BLaER1 (cell line): ENCODE measurements at regions not wholly inside any gene's neighbourhood (a gene's known extent, or its start where the extent isn't known, plus 50 kb on each side); places are given as distances from the start of the nearest gene placed in this dataset.

ENCODE experiments used
- H3K27ac ChIP-seq: shearing (Covaris generic); formaldehyde crosslinking; 2 replicates; pipeline ENCODE4 v1.8.1; 2022
- H3K27me3 ChIP-seq: shearing (Covaris generic); formaldehyde crosslinking; 2 replicates; pipeline ENCODE4 v1.8.1; 2022
- H3K36me3 ChIP-seq: shearing (Covaris generic); formaldehyde crosslinking; 2 replicates; pipeline ENCODE4 v1.8.1; 2022
- H3K4me1 ChIP-seq: shearing (Covaris generic); formaldehyde crosslinking; 2 replicates; pipeline ENCODE4 v1.8.1; 2022
- H3K4me2 ChIP-seq: shearing (Covaris generic); formaldehyde crosslinking; 2 replicates; pipeline ENCODE4 v1.8.1; 2022
- H3K4me3 ChIP-seq: shearing (Covaris generic); formaldehyde crosslinking; 2 replicates; pipeline ENCODE4 v1.8.1; 2022
- H3K9ac ChIP-seq: shearing (Covaris generic); formaldehyde crosslinking; 2 replicates; pipeline ENCODE4 v1.8.1; 2022
- H3K9me3 ChIP-seq: shearing (Covaris generic); formaldehyde crosslinking; 2 replicates; pipeline ENCODE4 v1.8.1; 2022
- H4K20me1 ChIP-seq: shearing (Covaris generic); formaldehyde crosslinking; 2 replicates; pipeline ENCODE4 v1.8.1; 2022
- Cebpa-rat ChIP-seq: shearing (Covaris generic); IDR thresholded peaks from 2 replicates; pipeline ENCODE4 v1.8.1; 2022

- no peaks in the 10 kb centered on the region for H3K4me1 ChIP-seq
- no peaks in the 10 kb centered on the region for H3K9me3 ChIP-seq
- H4K20me1 ChIP-seq: no peaks in the 10 kb centered on the region
- H3K36me3 ChIP-seq: no peaks in the 10 kb centered on the region
- no peak overlapping the region for H3K27ac ChIP-seq
- no peak overlapping the region for H3K9ac ChIP-seq
- no peaks in the 10 kb centered on the region for H3K27me3 ChIP-seq
- no peak for TF ChIP-seq Cebpa-rat
- no peak overlapping the region for H3K4me3 ChIP-seq
- H3K4me2 ChIP-seq: no peak overlapping the region
These were observed 508.8 kb upstream of the CTNND2 start for GRCh38 chr5:12413075-12413474.

- no peaks in the 10 kb centered on the region for H3K4me1 ChIP-seq
- no peak overlapping the region for H3K4me3 ChIP-seq
- no peaks in the 10 kb centered on the region for H3K36me3 ChIP-seq
- no peak overlapping the region for H3K4me2 ChIP-seq
- H3K9ac ChIP-seq: no peak overlapping the region
- no peaks in the 10 kb centered on the region for H3K27me3 ChIP-seq
- H3K27ac ChIP-seq: no peak overlapping the region
- H4K20me1 ChIP-seq: no peaks in the 10 kb centered on the region
- no peaks in the 10 kb centered on the region for H3K9me3 ChIP-seq
- TF ChIP-seq Cebpa-rat: no peak
These were observed 495.6 kb upstream of the CTNND2 start for GRCh38 chr5:12399868-12400267.

- Histone ChIP-seq H3K27me3 (no peaks in the 10 kb centered on the region), H3K27ac (no peak overlapping the region), H3K4me1 (peaks cover 8% of the 10 kb centered on the region; the same call in 1 of the 2 replicates), H4K20me1 (no peaks in the 10 kb centered on the region), H3K9me3 (no peaks in the 10 kb centered on the region), H3K9ac (no peak overlapping the region), H3K36me3 (no peaks in the 10 kb centered on the region), H3K4me2 (no peak overlapping the region), H3K4me3 (no peak overlapping the region)
- no peak for TF ChIP-seq Cebpa-rat
These were observed 488.0 kb upstream of the CTNND2 start for GRCh38 chr5:12392246-12392645.

GRCh38 chr5:12385095-12385494 lies 480.8 kb upstream of the CTNND2 start:
- Histone ChIP-seq H3K27ac (no peak overlapping the region), H3K36me3 (no peaks in the 10 kb centered on the region), H3K9ac (no peak overlapping the region), H3K4me3 (no peak overlapping the region), H4K20me1 (no peaks in the 10 kb centered on the region), H3K9me3 (no peaks in the 10 kb centered on the region), H3K4me2 (no peak overlapping the region), H3K27me3 (no peaks in the 10 kb centered on the region), H3K4me1 (no peaks in the 10 kb centered on the region)
- no peak for TF ChIP-seq Cebpa-rat

GRCh38 chr5:12384005-12384404 lies 479.8 kb upstream of the CTNND2 start:
- no peak overlapping the region for H3K4me2 ChIP-seq
- H3K4me3 ChIP-seq: no peak overlapping the region
- no peaks in the 10 kb centered on the region for H3K9me3 ChIP-seq
- H3K27me3 ChIP-seq: no peaks in the 10 kb centered on the region
- H3K36me3 ChIP-seq: no peaks in the 10 kb centered on the region
- no peaks in the 10 kb centered on the region for H3K4me1 ChIP-seq
- no peak overlapping the region for H3K27ac ChIP-seq
- H3K9ac ChIP-seq: no peak overlapping the region
- no peak for TF ChIP-seq Cebpa-rat
- H4K20me1 ChIP-seq: no peaks in the 10 kb centered on the region

- H3K9me3 ChIP-seq: no peaks in the 10 kb centered on the region
- H3K27me3 ChIP-seq: no peaks in the 10 kb centered on the region
- H3K4me1 ChIP-seq: no peaks in the 10 kb centered on the region
- H4K20me1 ChIP-seq: no peaks in the 10 kb centered on the region
- H3K27ac ChIP-seq: no peak overlapping the region
- no peak overlapping the region for H3K4me3 ChIP-seq
- H3K36me3 ChIP-seq: no peaks in the 10 kb centered on the region
- no peak overlapping the region for H3K9ac ChIP-seq
- TF ChIP-seq Cebpa-rat: no peak
- no peak overlapping the region for H3K4me2 ChIP-seq
These were observed 463.7 kb upstream of the CTNND2 start for GRCh38 chr5:12367973-12368372.

GRCh38 chr5:12360218-12360617 lies 456.0 kb upstream of the CTNND2 start:
- no peaks in the 10 kb centered on the region for H3K36me3 ChIP-seq
- no peaks in the 10 kb centered on the region for H4K20me1 ChIP-seq
- no peak for TF ChIP-seq Cebpa-rat
- no peak overlapping the region for H3K27ac ChIP-seq
- H3K9ac ChIP-seq: no peak overlapping the region
- H3K4me1 ChIP-seq: no peaks in the 10 kb centered on the region
- no peaks in the 10 kb centered on the region for H3K27me3 ChIP-seq
- peaks cover 7% of the 10 kb centered on the region; the same call in 1 of the 2 replicates for H3K9me3 ChIP-seq
- no peak overlapping the region for H3K4me3 ChIP-seq
- no peak overlapping the region for H3K4me2 ChIP-seq

- Histone ChIP-seq H3K27me3 (no peaks in the 10 kb centered on the region), H4K20me1 (no peaks in the 10 kb centered on the region), H3K4me2 (no peak overlapping the region), H3K9ac (no peak overlapping the region), H3K4me1 (no peaks in the 10 kb centered on the region), H3K4me3 (no peak overlapping the region), H3K36me3 (no peaks in the 10 kb centered on the region), H3K9me3 (peaks cover 7% of the 10 kb centered on the region; the same call in 1 of the 2 replicates), H3K27ac (no peak overlapping the region)
- TF ChIP-seq Cebpa-rat: no peak
These were observed 454.3 kb upstream of the CTNND2 start for GRCh38 chr5:12358371-12359090.

- no peak for TF ChIP-seq Cebpa-rat
- Histone ChIP-seq H3K9me3 (peaks cover 7% of the 10 kb centered on the region; the same call in 1 of the 2 replicates), H3K4me3 (no peak overlapping the region)
These were observed 453.4 kb upstream of the CTNND2 start for GRCh38 chr5:12357626-12358025.

GRCh38 chr5:12354686-12355085 lies 450.4 kb upstream of the CTNND2 start:
- Histone ChIP-seq H3K27me3 (no peaks in the 10 kb centered on the region), H3K9ac (no peak overlapping the region), H3K9me3 (no peaks in the 10 kb centered on the region), H3K27ac (no peak overlapping the region), H3K4me2 (no peak overlapping the region), H3K36me3 (no peaks in the 10 kb centered on the region), H4K20me1 (no peaks in the 10 kb centered on the region), H3K4me3 (no peak overlapping the region), H3K4me1 (no peaks in the 10 kb centered on the region)
- 0 out of 2 replicates have a peak, but pooled peaks have one; percentile 7 for TF ChIP-seq Cebpa-rat

More at GRCh38 chr5:12357626-12358025, 453.4 kb upstream of the CTNND2 start:
- Histone ChIP-seq H3K4me1 (no peaks in the 10 kb centered on the region), H3K27ac (no peak overlapping the region), H3K36me3 (no peaks in the 10 kb centered on the region), H4K20me1 (no peaks in the 10 kb centered on the region), H3K9ac (no peak overlapping the region), H3K27me3 (no peaks in the 10 kb centered on the region), H3K4me2 (no peak overlapping the region)
